DOHH2 (cell line): ENCODE measurements at regions not wholly inside any gene's neighbourhood (a gene's known extent, or its start where the extent isn't known, plus 50 kb on each side); places are given as distances from the start of the nearest gene placed in this dataset.

Experiments
- CTCF ChIP-seq: fragments of 200-600 bp; sonication (generic); IDR thresholded peaks from one replicate; pipeline ENCODE4 v1.5.1; 2014; ENCODE audit warnings: antibody characterized with exemption, mild to moderate bottlenecking, low read depth, low read length; ENCODE audit not compliant: poor library complexity, severe bottlenecking
- EZH2phosphoT487 ChIP-seq: fragments of 200-600 bp; sonication (generic); IDR thresholded peaks from 2 replicates; pipeline ENCODE4 v1.6.1; 2017; ENCODE audit warnings: borderline replicate concordance, mild to moderate bottlenecking, antibody characterized with exemption, low read length, moderate library complexity, mixed read lengths

GRCh38 chr15:35304389-35304788 is 219.3 kb upstream of the NANOGP8 start:
- no peak for TF ChIP-seq CTCF
- no peak for TF ChIP-seq EZH2phosphoT487
